NCI-H226 (cell line): ENCODE measurements at regions not wholly inside any gene's neighbourhood (a gene's known extent, or its start where the extent isn't known, plus 50 kb on each side); places are given as distances from the start of the nearest gene placed in this dataset.
"Not testable (repeated sequence)": the region's sequence is repeated elsewhere in the genome, so short reads cannot be mapped to it uniquely, and the experiment has no call there.

Source experiments
- DNase-seq: peaks from one replicate; pipeline ENCODE4 v3.0.0-alpha.2; 2015

DNA sequence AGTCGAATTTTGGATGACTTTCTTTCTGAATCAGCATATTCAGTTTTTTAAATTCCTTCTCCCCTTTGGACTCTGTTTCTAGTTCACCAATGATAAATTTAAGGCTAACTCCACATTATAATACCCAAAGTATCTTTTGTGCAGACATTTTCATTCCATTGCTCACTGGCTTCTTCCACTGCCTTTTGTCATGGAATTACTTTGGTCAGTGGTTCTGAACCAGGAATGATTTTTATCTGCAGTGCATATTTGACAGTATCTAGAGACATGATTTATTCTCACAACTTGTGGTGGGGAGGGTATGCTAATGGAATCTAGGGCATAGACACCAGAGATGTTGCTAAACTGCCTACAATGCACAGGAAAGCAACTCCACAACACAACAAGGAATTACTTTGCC lies 234.4 kb upstream of the PRKD1 start:
- DNase-seq, result no peak

DNA sequence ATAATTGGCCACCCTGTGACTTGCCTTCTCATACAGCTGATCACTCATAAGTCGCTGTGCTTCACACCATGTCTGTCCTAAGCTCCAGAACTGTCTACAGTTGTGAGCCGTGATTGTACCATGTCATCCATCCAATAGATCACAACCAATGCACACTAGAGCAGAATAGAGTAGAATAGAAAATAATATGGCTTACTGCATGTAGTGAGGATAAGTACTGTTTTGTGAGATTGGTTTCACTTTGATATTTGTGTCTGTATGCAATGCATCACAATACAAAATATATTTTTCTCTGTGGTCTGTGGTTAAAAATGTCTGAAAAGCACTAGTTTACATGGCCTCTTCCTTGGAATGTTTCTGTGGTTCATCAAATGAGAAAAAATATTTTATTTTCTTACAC lies 237.6 kb upstream of the PRKD1 start:
- DNase-seq, result no peak

DNA sequence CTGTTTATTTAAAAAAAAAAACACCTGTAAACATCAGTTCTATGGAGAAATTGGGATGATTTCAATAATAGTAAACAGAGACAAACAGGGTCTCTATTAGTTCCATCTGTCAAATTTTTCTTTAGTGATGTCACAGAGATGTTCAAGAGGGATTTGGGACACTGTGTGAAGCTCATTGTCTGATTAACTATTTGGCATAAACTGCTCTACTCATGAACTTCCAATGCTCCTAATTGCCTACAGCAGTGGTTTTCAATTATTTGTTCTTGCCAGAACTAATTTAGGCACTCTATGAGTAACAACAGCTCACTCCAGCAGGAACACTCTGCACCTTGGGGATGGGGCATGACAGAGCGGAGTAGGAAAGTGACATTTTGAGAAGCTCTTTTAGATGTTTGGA lies 250.1 kb upstream of the PRKD1 start:
- DNase-seq, result no peak

DNA sequence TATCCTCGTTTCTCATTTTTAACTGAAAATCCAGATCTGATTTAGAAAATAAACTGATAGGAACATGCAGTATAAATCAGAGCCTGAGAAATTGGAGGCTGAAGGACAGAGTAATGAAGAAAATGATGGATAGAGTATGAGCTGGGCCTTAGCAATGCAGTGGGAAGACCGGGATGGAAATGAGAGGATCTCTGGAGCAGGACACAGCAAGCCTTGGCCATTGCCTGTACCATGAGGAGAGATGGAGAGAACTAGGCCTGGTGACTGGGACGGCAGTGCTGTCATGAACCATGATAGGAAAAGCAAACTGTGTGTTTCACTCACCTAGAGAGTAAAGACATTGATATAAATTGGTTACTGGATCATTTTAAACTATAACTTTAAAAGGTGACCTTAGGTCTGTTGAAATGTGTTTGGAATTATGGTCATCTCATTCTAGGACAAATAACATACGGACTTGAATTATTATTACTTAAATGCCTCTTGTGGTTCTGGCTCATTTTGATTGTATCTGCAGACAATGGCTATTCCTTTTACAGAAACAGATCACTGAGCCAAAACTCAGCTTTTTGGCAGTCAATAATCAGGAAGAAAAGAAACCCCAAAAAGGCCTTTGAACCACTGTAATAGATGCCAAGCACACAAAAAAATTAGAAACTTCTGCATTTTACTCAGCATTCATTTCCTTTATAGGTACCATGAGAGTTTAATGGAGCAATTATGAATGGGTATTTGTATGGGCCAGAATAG lies 251.9 kb upstream of the PRKD1 start:
- DNase-seq, result no peak

DNA sequence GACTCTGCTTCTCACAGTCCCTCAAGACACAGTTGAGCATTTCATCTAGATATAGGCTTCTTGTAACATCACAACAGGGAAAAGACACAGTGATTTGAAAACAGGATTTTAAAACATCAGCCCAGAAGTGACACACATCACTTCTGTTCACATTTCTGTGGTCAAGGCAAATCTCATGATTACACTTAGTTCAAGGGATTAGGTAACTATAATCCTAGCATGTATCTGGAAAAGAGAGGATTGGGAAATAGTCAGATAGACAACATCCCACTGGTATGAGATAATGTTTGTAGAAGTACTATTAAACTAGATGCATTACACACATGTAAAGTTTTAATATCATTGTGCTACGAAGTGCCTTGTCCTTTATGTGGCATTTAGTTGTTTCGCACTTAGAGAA lies 252.6 kb upstream of the PRKD1 start:
- peak; percentile 48 for DNase-seq

DNA sequence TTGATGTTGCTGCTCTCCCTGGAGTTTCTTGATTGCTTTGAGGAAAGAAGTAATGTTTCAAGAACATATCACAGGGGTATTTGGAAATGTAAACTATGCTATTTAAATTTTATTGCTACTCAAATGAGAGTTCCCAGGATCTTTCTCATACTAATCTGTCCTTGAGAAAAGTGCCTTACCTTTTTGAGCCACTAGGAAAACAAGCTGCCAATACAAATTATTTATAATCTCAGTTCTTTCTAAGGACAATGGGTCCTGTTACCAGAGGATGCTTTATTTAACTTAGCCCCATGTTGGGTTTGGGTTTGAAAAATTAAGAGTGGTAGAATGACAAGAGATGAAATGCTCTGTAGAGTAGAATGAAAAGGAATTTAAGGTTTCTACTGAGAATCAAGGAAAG lies 258.2 kb upstream of the PRKD1 start:
- DNase-seq, result no peak

DNA sequence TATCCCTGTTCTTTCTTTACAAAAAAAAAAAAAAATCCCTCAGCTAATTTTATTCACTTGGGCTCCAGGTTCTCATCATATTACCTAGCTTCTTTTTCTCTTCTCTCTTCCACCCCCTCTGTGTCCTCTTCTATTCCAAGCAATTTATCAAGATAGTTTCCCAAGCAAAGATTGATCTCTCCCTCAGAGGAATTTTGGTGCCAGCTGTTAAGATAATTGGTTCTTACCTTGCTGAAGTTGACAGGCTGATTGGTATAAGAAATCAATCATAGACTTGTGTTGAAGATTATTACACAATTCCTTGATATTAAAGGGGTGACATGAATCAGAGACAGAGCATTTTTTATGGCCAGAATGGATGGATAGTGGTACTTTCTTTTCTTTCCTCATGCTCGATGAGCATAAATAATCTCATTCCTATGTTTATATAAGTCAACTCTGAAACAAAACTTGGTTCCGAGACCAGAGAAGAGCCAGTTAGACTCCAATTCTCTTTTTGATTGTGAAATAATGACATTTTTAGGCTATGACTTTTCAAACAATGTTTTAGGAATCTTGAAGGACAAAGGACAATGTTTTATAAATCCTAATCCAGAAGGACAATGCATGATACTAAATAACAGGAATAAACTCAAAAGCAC lies 264.1 kb upstream of the PRKD1 start:
- DNase-seq, result no peak

DNA sequence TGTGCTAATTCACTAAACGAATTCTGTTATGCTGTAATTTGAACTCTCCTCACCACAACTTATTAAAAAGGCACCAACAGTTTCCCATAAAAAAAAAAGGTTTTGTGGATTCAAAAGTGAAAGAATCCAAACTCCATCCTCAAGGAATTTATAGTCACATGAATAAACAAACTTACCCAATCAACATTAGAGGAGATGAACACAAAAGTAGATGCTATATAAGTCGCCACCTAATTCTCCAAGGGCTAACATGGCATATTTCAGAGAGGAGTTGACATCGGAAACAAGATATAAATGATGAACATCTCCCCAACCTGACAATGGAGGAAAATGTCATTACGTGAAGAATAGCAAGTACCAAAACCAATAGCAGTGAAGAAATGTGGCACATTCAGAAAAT lies 265.5 kb upstream of the PRKD1 start:
- DNase-seq, result no peak

DNA sequence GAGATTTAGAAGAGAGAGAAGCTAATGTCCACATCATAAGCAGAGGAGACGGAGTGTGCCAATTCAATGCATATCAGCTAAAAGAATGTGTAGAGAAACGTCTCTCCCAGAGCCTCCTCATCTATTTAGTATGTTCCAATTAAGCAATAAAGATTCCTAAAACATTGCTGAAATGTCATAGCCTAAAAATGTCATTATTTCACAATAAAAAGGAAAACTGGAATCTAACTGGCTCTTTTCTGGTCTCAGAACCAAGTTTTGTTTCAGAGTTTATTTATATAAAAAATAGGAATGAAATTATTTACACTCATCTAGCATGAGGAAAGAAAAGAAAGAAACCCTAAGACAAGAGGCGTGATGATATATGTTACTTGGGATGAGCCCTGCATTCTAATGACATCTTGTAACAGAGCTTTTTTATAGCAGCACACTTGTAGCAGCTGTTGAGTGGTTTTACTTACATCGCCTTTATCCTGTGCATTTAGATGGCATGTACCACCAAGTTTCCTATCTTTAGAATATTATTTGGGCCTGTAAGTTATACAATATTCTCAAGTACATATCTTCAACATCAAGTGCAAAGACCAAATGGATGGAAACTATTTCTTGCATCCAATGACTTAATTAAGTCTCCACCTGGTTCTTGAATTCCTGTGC lies 266.3 kb upstream of the PRKD1 start:
- DNase-seq, result peak; percentile 70

DNA sequence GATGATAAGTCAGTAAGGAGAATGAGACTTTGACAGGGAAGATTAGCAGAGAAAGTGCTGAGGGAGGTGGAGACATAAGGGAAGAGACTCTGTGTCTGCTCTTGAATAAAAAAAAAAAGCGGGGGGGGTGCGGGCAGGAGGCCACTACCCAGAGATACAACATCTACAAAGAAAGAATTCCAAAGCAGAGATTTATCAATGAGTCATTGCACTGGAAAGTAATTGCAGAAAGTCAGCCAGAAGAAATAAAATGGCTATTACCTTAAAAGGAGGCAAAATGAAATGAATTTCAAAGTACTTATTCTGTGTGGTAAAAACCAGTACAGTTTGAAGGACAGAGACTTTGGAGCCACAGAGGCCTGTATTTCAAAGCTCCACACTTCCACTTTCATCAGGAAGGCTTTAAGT lies 267.1 kb upstream of the PRKD1 start:
- DNase-seq, result peak; percentile 65

DNA sequence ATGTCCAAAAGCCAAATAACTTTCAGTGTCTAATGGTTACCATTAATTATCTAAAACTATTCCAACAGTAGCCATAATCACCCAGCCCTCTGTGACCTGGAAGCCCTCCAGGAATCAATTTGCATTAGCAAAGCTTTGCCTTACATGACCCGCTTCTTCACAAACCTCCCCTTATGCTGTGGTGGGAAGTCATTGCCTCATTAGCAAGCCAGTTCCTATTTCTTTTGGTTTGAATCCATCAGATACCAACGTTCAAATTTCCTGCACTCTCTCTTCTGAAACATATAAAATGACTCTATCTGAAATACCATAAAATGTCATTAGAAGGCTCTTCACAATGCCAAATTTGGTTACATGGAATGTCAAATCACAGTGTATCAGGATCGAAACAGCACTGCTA lies 268.3 kb upstream of the PRKD1 start:
- DNase-seq, result no peak

DNA sequence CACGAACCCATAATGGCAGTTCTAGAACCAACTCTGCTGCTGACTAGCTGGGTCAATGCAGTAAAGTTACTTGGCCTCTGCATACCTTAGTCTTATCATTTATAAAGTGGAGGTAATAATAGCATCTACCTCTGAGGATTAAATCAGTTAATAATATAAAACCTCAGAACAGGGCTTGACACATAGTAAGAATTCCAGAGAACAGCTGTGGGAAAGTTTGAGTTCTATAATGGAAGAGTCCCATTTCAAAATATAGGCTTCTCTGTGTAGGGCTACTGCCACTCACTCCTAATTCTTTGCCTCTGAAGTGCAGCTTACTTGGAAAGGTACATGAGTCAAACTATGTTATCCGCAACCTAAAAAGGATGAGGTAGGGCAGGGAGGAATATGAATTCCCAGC lies 269.2 kb upstream of the PRKD1 start:
- DNase-seq, result no peak

DNA sequence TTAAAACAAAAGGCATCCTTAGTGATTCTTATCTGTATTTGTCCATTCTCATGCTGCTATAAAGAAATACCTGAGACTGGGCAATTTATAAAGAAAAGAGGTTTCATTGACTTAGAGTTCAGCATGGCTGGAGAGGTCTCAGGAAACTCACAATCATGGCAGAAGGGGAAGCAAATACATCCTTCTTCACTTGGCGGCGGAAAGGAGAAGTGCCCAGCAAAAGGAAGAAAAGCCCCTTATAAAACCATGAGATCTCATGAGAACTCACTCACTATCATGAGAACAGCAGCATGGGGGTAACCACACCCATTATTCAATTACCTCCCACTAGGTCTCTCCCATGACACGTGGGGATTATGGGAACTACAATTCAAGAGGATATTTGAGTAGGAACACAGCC lies 271.1 kb upstream of the PRKD1 start:
- not testable (repeated sequence) for DNase-seq

DNA sequence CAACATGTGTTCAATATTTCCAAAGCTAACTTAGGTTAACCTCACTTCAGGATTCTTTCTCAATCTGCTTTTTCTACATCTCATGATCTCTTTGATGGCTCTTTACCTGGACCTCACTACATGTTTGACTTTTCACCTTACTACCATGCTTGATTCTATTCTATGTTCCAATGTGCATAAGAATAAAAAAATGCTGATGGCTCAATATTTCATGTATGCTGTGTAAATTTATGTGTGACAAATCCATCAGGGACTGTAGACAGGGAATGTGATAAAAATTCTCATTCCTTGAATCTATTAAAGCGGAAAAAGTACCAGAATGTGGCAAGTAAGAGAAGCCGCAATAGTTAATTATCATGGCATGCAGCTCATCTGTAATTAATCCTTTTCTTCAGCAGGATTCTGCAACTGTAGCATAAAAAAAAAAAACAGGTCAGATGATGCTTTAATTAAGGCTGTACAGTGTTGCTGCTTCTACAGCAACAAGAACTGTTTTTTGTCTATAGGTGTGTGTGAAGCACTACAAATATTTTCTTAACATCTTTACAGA lies 276.9 kb upstream of the PRKD1 start:
- DNase-seq, result no peak

DNA sequence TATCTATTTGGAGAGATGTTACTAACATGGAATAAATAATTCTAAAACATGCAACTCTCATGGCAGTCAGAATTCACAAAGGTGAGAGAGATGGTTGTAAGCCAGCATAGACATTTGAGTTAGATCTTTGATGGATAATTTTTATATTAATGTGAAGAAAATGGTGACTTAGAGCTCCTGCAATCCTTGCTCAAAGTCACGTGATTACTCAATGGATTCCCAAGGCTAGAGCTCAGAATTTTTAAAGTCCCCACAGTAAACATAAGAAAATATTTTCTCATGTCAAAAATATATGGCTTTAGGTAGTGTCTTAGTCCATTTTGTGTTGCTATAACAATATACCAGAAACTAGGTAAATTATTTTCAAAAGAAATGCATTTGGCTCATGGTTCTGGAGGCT lies 281.5 kb upstream of the PRKD1 start:
- no peak for DNase-seq

DNA sequence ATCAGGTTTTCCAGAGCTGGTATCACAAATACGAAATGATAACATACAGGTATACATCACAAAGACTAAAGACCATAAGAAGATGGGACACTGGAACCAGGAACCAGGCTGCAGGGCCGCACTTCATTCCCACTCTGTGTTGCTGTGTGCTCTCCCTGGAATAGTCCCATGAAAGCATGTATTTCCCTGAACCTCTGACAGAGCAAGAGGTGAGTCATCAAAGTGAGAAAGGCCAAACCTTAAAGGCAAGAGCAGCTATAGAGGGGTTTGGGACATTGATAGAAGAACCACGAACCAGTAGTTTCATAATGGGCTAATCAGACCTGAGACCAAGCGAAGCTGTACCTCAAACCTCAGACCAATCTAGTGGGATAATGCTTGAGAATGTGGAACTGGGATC lies 283.0 kb upstream of the PRKD1 start:
- DNase-seq, result peak; percentile 22

DNA sequence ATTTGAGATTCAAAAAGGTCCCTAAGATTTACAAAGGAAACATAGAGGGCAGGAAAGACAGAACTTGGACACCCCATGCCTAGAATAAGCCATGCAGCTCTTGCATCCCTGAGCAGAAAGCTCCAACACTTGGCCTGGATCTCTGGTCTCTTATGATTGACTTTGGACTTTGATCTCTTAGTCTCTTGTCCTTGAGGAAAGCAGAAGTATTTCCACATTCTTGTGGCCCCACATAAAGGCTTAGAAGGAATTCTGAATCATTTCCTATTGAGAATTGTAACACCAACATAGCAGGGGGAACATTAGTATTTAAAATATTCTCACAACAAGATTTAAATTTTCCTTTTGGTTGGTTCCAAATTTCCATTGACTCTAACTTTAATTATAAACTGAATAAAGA lies 283.7 kb upstream of the PRKD1 start:
- no peak for DNase-seq

DNA sequence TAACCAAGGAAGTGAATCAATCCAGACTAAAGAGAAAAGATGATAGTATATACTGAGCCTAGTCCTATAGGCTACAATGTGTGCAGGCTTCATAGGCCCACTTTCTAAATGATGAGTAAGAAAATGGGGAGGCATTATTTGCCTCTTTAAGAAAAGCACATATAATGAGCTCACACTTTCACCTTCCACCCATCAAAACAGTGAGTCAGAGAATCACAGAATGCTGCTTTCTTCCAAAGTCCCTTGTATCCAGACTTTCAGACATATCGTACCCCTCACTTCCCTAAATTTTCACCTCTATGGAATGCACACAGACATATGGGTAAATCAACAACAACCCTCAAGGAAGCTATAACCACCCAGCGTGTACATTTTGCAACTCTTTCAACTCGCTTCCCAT lies 286.4 kb upstream of the PRKD1 start:
- peak; percentile 21 for DNase-seq

DNA sequence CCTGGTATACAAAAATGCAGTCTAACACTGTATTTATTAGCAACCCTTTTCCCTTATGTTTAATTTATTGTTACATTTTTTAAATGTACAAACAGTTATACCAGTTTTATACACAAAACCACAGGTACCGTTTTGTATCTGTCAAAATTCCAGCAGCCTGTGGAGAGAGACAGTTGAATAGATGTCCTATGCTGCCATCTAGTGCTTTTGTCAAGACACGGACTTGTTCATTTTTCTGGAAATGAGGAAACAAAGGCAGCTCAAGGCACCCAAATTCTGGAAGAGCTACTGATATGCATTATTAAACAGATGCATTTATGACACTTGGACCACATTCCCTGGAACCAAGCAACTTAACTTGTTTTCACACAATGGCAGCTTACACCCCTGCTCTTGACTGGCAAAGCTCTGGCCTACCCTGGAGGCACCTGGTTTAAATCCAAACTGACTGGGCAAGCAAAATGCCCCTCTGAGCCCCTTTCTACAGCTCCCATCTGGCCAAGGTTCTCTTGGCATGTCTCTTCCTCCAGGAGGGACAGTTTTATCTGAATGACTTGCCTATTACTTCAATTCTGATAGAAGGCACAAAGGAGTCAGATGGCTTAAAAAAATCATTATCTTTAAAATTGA lies 286.9 kb upstream of the PRKD1 start:
- peak; percentile 12 for DNase-seq

DNA sequence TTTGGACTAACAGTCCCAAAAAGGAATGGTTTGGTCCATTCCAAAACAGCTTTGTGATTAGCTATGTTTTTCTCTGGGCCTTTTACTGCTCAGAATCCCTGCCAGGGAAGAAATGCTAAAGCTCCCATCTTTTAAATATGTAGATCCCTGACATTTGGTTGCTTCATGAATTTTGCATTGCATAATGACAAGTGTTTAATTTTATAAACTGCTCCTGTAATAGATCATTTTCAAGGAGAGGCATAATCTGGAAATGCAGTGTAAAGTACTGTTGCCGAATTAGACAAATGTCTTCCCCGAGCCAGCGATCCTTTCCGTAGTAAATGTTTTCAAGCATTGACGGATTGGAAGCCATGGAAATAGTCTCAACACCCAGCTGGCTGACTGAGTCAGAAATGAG lies 291.3 kb upstream of the PRKD1 start:
- no peak for DNase-seq

DNA sequence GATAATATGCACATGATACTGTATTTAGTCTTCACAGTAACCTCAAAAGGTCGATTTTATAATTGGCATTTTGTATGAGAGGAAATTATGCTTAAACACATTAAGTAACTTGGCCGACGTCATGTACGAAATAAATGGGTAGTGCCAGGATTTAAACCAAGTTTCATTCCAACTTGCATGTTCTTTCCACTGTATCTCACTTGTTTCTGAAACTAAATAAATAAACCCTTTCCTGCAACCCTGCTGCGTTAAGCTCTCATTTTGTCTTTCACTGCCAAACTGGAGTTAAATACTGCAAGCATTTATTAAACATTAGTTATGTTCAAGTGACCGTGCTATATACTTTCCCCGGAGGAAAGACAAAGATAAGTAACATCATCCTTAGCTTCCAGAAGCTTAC lies 293.9 kb upstream of the PRKD1 start:
- DNase-seq, result no peak

DNA sequence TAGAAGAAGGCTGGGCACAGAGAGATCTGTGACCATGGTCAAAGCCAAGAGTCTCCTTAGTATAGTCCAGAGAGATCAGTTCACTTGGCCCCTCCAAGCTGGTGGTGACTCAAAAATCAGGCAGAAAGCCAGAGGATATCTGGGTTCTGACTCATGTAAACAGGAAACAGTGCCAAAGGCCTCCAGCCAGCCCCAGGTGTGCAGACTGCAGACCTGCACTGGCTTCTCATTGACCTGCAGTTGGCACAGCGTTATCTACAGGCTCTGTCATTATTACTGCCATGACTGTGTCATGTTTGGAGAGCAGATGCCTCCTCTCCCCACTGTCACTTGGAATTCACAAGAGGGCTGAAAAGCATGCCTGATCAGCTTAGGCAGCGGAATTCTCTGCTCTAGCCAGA lies 295.7 kb upstream of the PRKD1 start:
- peak; percentile 84 for DNase-seq

DNA sequence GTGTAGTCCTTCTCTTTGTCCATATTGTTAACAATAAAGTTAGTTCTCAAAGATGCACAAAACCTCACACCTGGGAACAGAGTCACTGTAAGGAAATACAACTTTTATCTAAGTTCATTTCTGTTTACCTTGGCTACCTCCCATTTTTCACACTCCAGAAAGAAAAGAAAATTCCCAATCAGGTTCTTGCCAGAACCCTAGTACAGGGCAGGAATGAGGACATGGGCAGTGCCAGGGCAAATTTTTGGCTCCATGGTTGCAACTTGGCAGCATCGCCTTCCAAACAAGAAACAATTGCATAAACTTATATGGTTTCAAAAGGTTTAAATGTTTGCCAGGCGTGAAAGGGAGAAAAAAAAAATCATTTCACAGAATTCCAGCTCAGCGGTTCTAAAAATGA lies 296.3 kb upstream of the PRKD1 start:
- DNase-seq, result peak; percentile 43

DNA sequence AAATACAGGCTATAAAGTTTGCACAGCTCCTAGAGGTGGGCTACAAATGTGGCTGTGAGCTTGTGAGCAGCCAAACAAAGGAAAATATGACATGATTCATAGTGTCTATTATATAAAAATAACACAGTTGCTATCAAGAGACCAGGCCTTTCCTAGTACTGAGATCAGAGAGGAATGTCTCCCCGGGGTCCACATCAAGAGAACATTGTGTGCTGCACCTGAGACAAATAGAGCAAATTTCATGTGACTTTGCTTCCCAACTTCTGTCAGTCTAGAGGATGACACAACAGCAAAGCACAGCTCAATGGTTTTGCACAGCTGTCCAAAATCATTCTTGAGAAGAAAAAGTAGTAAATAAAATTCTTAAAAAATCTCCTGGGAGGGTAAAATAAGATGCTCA lies 297.5 kb upstream of the PRKD1 start:
- no peak for DNase-seq
